ENCODE measurements at regions not wholly inside any gene's neighbourhood (a gene's known extent, or its start where the extent isn't known, plus 50 kb on each side); places are given as distances from the start of the nearest gene placed in this dataset.
"Not testable (repeated sequence)": the region's sequence is repeated elsewhere in the genome, so short reads cannot be mapped to it uniquely, and the experiment has no call there.

DNA sequence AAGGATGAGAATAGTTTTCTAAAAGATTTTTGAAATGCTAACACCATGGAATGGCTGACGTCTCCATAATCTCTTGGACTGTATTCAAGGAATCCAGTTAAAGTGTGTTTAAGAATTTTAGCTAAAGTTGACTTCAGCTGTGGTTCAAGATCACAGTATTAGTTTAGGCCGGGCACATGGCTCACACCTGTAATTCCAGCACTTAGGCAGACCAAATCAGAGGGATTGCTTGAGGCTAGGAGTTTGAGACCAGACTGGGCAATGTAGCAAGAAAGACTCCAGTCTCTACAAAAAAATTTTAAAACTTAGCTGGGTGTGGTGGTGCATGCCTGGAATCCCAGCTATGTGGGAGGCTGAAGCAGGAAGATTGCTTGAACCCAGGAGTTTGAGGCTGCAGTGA, 68.2 kb downstream of the RFPL4B start:
- Histone ChIP-seq H3K36me3 (ENCODE audit: insufficient read depth) (no peaks in the 10 kb centered on the region), H2AFZ (no peak overlapping the region), H3F3A (replicated peaks; ENCODE audit: low read depth) (no peaks in the 10 kb centered on the region), H3K4me2 (no peak overlapping the region), H3K79me2 (replicated peaks; ENCODE audit: insufficient read depth) (no peaks in the 10 kb centered on the region), H3K4me1 (ENCODE audit: insufficient read depth) (no peaks in the 10 kb centered on the region), H3K4me3 (no peak overlapping the region), H3K27me3 (ENCODE audit: insufficient read depth) (no peaks in the 10 kb centered on the region), H3K27ac (ENCODE audit: low read depth) (no peak overlapping the region), H4K20me1 (replicated peaks; ENCODE audit: insufficient read depth) (no peaks in the 10 kb centered on the region), H3K9me2 (ENCODE audit: insufficient read depth) (no peaks in the 10 kb centered on the region; the same call in 1 of the 2 replicates)
- Mint-ChIP-seq H3K4me1 (no peaks in the 10 kb centered on the region), H3K4me3 (no peak overlapping the region), H3K27ac (no peak overlapping the region), H3K36me3 (ENCODE audit: low read depth) (no peaks in the 10 kb centered on the region), H3K9me3 (peaks cover 11% of the 10 kb centered on the region), H3K27me3 (ENCODE audit: insufficient read depth, low read depth, poor library complexity) (no peaks in the 10 kb centered on the region)
- DNase-seq (ENCODE audit: low spot score) (no peak), ATAC-seq (no peak)
- TF ChIP-seq EZH2 (IDR thresholded peaks at IDR 0.05; ENCODE audit: low read depth, unreplicated experiment) (no peak), JUNB (IDR thresholded peaks at IDR 0.05; ENCODE audit: unreplicated experiment) (no peak), ZNF331 (CRISPR knock-in tag; IDR thresholded peaks at IDR 0.05; ENCODE audit: low read depth) (no peak), POLR2AphosphoS5 (IDR thresholded peaks at IDR 0.05; ENCODE audit: low read depth) (no peak)
- TF ChIP-seq, protein P1, sequence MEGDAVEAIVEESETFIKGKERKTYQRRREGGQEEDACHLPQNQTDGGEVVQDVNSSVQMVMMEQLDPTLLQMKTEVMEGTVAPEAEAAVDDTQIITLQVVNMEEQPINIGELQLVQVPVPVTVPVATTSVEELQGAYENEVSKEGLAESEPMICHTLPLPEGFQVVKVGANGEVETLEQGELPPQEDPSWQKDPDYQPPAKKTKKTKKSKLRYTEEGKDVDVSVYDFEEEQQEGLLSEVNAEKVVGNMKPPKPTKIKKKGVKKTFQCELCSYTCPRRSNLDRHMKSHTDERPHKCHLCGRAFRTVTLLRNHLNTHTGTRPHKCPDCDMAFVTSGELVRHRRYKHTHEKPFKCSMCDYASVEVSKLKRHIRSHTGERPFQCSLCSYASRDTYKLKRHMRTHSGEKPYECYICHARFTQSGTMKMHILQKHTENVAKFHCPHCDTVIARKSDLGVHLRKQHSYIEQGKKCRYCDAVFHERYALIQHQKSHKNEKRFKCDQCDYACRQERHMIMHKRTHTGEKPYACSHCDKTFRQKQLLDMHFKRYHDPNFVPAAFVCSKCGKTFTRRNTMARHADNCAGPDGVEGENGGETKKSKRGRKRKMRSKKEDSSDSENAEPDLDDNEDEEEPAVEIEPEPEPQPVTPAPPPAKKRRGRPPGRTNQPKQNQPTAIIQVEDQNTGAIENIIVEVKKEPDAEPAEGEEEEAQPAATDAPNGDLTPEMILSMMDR (conservative IDR thresholded peaks at IDR 0.05; ENCODE audit: low read depth in 2 of 2), result no peak

- H3F3A ChIP-seq (replicated peaks; ENCODE audit: low read depth), result no peaks in the 10 kb centered on the region
- H3K9me2 ChIP-seq (ENCODE audit: insufficient read depth), result no peaks in the 10 kb centered on the region; the same call in 1 of the 2 replicates
- H3K79me2 ChIP-seq (replicated peaks; ENCODE audit: insufficient read depth), result no peaks in the 10 kb centered on the region
- no peaks in the 10 kb centered on the region for H3K36me3 ChIP-seq (ENCODE audit: insufficient read depth)
- ATAC-seq (no peak), DNase-seq (ENCODE audit: low spot score) (no peak)
- H3K4me1 Mint-ChIP-seq, result no peaks in the 10 kb centered on the region
- H4K20me1 ChIP-seq (replicated peaks; ENCODE audit: insufficient read depth), result no peaks in the 10 kb centered on the region
- no peak overlapping the region for H2AFZ ChIP-seq
- no peak overlapping the region for H3K27ac Mint-ChIP-seq
- TF ChIP-seq ZNF462 (CRISPR knock-in tag; IDR thresholded peaks at IDR 0.05) (no peak), ETS1 (IDR thresholded peaks at IDR 0.05) (no peak), JUNB (IDR thresholded peaks at IDR 0.05; ENCODE audit: unreplicated experiment) (no peak), POLR2AphosphoS5 (IDR thresholded peaks at IDR 0.05; ENCODE audit: low read depth) (no peak), ZNF331 (CRISPR knock-in tag; IDR thresholded peaks at IDR 0.05; ENCODE audit: low read depth) (no peak)
- H3K36me3 Mint-ChIP-seq (ENCODE audit: low read depth), result no peaks in the 10 kb centered on the region
- H3K4me3 ChIP-seq, result no peak overlapping the region
- no peak overlapping the region for H3K4me3 Mint-ChIP-seq
- no peak overlapping the region for H3K27ac ChIP-seq (ENCODE audit: low read depth)
- H3K4me1 ChIP-seq (ENCODE audit: insufficient read depth), result no peaks in the 10 kb centered on the region
- no peak overlapping the region for H3K4me2 ChIP-seq
- no peaks in the 10 kb centered on the region for H3K27me3 Mint-ChIP-seq (ENCODE audit: insufficient read depth, low read depth, poor library complexity)
- H3K9me3 Mint-ChIP-seq, result peaks cover 11% of the 10 kb centered on the region
- no peaks in the 10 kb centered on the region for H3K27me3 ChIP-seq (ENCODE audit: insufficient read depth)
These were observed 69.7 kb downstream of the RFPL4B start for GRCh38 chr6:112416866-112417265.

- H3K4me3 ChIP-seq; H4K20me1 ChIP-seq (replicated peaks; ENCODE audit: insufficient read depth); H2AFZ ChIP-seq; H3K27me3 ChIP-seq (ENCODE audit: insufficient read depth); H3K9me3 Mint-ChIP-seq; DNase-seq (ENCODE audit: low spot score); H3K4me1 ChIP-seq (ENCODE audit: insufficient read depth); H3K27ac ChIP-seq (ENCODE audit: low read depth); ATAC-seq; H3K27me3 Mint-ChIP-seq (ENCODE audit: insufficient read depth, low read depth, poor library complexity); H3F3A ChIP-seq (replicated peaks; ENCODE audit: low read depth); H3K36me3 ChIP-seq (ENCODE audit: insufficient read depth); H3K9me2 ChIP-seq (ENCODE audit: insufficient read depth); H3K4me1 Mint-ChIP-seq; H3K79me2 ChIP-seq (replicated peaks; ENCODE audit: insufficient read depth); H3K36me3 Mint-ChIP-seq (ENCODE audit: low read depth); H3K27ac Mint-ChIP-seq; H3K4me2 ChIP-seq; H3K4me3 Mint-ChIP-seq: not testable (repeated sequence)
These were observed 79.9 kb downstream of the RFPL4B start for GRCh38 chr6:112427011-112427410.
